K562 (cell line): ENCODE measurements at regions not wholly inside any gene's neighbourhood (a gene's known extent, or its start where the extent isn't known, plus 50 kb on each side); places are given as distances from the start of the nearest gene placed in this dataset.

Source experiments
- BRCA1 ChIP-seq, 2 experiments: fragments of 450-650 bp in 1 of 2; sonication (generic) in 1 of 2; formaldehyde crosslinking in 1 of 2; IDR thresholded peaks; 2 replicates each; pipeline versions ENCODE4 v1.5.0 to v1.6.1; 2017 to 2020; ENCODE audit warnings: mild to moderate bottlenecking in 1 of 2, missing genetic modification reagents in 1 of 2
- CEBPB ChIP-seq: fragments of 450-650 bp; IDR thresholded peaks from 2 replicates; pipeline ENCODE4 v1.6.1; 2016; ENCODE audit warnings: missing genetic modification characterization, missing compliant biosample characterization
- CREB3 ChIP-seq: fragments of 450-650 bp; conservative IDR thresholded peaks from 2 replicates; pipeline ENCODE4 v1.6.1; 2016; ENCODE audit warnings: missing genetic modification characterization, low read depth, mild to moderate bottlenecking, missing compliant biosample characterization, moderate library complexity
- E2F3 ChIP-seq: fragments of 250-450 bp; sonication (Bioruptor Pico); IDR thresholded peaks from 2 replicates; pipeline ENCODE4 v1.4.0; 2020; ENCODE audit warnings: mild to moderate bottlenecking
- EZH2 ChIP-seq: IDR thresholded peaks from 2 replicates; pipeline ENCODE4 v1.6.1; 2012; ENCODE audit warnings: low read depth, mild to moderate bottlenecking, inconsistent platforms, low read length, borderline replicate concordance
- FOXK2 ChIP-seq, 2 experiments: fragments of 450-650 bp; IDR thresholded peaks in 1 of 2; conservative IDR thresholded peaks in 1 of 2; 2 replicates each; pipeline ENCODE4 v1.6.1; 2016; ENCODE audit warnings: low read depth in 2 of 2, mild to moderate bottlenecking in 1 of 2
- FOXO4 ChIP-seq: fragments of 450-650 bp; formaldehyde crosslinking; IDR thresholded peaks from 2 replicates; pipeline ENCODE4 v1.4.0; 2020; ENCODE audit warnings: mild to moderate bottlenecking, moderate library complexity
- HEY1 ChIP-seq: fragments of 250-450 bp; sonication (Bioruptor Pico); IDR thresholded peaks from 2 replicates; pipeline ENCODE4 v1.5.0; 2020; ENCODE audit warnings: mild to moderate bottlenecking, moderate library complexity, borderline replicate concordance
- HOXB6 ChIP-seq: fragments of 250-450 bp; sonication (Bioruptor Pico); IDR thresholded peaks from 2 replicates; pipeline ENCODE4 v1.5.1; 2022; ENCODE audit warnings: mild to moderate bottlenecking, borderline replicate concordance
- LCOR ChIP-seq: sonication (generic); formaldehyde crosslinking; IDR thresholded peaks from 2 replicates; pipeline ENCODE4 v1.8.0; 2022; ENCODE audit warnings: mild to moderate bottlenecking, missing genetic modification reagents
- MBD1 ChIP-seq: fragments of 250-450 bp; sonication (Bioruptor Pico); IDR thresholded peaks from 2 replicates; pipeline ENCODE4 v1.8.0; 2022; ENCODE audit warnings: inconsistent platforms
- MXD1 ChIP-seq: fragments of 250-450 bp; sonication (Bioruptor Pico); IDR thresholded peaks from 2 replicates; pipeline ENCODE4 v1.8.0; 2021; ENCODE audit warnings: borderline replicate concordance, mild to moderate bottlenecking, moderate library complexity; ENCODE audit not compliant: poor library complexity, severe bottlenecking
- NFE2L1 ChIP-seq: fragments of 450-650 bp; IDR thresholded peaks from 2 replicates; pipeline ENCODE4 v1.6.1; 2016; ENCODE audit warnings: missing genetic modification characterization, low read depth, mild to moderate bottlenecking, missing compliant biosample characterization, moderate library complexity, borderline replicate concordance
- PCBP2 ChIP-seq: fragments of 200-400 bp; formaldehyde crosslinking; IDR thresholded peaks from 2 replicates; pipeline ENCODE4 v1.6.1; 2018; ENCODE audit warnings: low read length, low read depth, mild to moderate bottlenecking, moderate library complexity; ENCODE audit not compliant: poor library complexity, severe bottlenecking
- POLR2H ChIP-seq: IDR thresholded peaks from 2 replicates; pipeline ENCODE4 v1.6.1; 2016; ENCODE audit warnings: missing genetic modification characterization, low read depth, mild to moderate bottlenecking, control low read depth, missing compliant biosample characterization, moderate library complexity
- TRIM24 ChIP-seq, 2 experiments: fragments of 450-650 bp; IDR thresholded peaks; 2 replicates each; pipeline ENCODE4 v1.6.1; 2016
- ZBTB7A ChIP-seq: IDR thresholded peaks from 2 replicates; pipeline ENCODE4 v1.6.1; 2011; ENCODE audit warnings: low read depth, mild to moderate bottlenecking, low read length, moderate library complexity, borderline replicate concordance; ENCODE audit not compliant: control insufficient read depth
- ZNF140 ChIP-seq: fragments of 250-450 bp; sonication (Bioruptor Pico); IDR thresholded peaks from 2 replicates; pipeline ENCODE4 v1.8.0; 2021; ENCODE audit warnings: moderate library complexity, mild to moderate bottlenecking, inconsistent platforms
- ZNF197 ChIP-seq: fragments of 200-800 bp; sonication (Bioruptor generic); IDR thresholded peaks from 2 replicates; pipeline ENCODE4 v1.6.1; 2016; ENCODE audit warnings: low read depth, missing genetic modification characterization, missing compliant biosample characterization
- ZNF316 ChIP-seq: fragments of 450-650 bp; IDR thresholded peaks from 2 replicates; pipeline ENCODE4 v1.6.1; 2016
- ZNF408 ChIP-seq: fragments of 250-450 bp; sonication (Bioruptor Pico); IDR thresholded peaks from 2 replicates; pipeline ENCODE4 v1.4.0; 2020; ENCODE audit warnings: low read depth, mild to moderate bottlenecking, moderate library complexity
- ZNF511 ChIP-seq: sonication (generic); formaldehyde crosslinking; IDR thresholded peaks from 2 replicates; pipeline ENCODE4 v1.8.0; 2022; ENCODE audit warnings: mild to moderate bottlenecking, missing genetic modification reagents
- ZNF668 ChIP-seq: fragments of 250-450 bp; sonication (Bioruptor Pico); IDR thresholded peaks from 2 replicates; pipeline ENCODE4 v1.8.0; 2022; ENCODE audit warnings: mild to moderate bottlenecking, inconsistent platforms
- ZNF764 ChIP-seq: fragments of 250-450 bp; sonication (Bioruptor Pico); IDR thresholded peaks from 2 replicates; pipeline ENCODE4 v1.4.0; 2020; ENCODE audit warnings: low read depth, mild to moderate bottlenecking, moderate library complexity

- TF ChIP-seq TRIM24 (IDR thresholded peaks at IDR 0.05) = no peak
- TF ChIP-seq ZNF316 = no peak
- no peak for TF ChIP-seq ZNF140 (CRISPR knock-in tag)
- no peak for TF ChIP-seq ZNF764 (CRISPR knock-in tag)
- TF ChIP-seq EZH2 = no peak
- TF ChIP-seq PCBP2 = no peak
- TF ChIP-seq MXD1 (CRISPR knock-in tag) = no peak
- no peak for TF ChIP-seq LCOR (CRISPR knock-in tag)
- no peak for TF ChIP-seq ZNF511 (CRISPR knock-in tag)
- no peak for TF ChIP-seq BRCA1 (IDR thresholded peaks at IDR 0.05)
- TF ChIP-seq BRCA1 (CRISPR knock-in tag; IDR thresholded peaks at IDR 0.05) = no peak
- TF ChIP-seq CREB3 (tag) = no peak
- TF ChIP-seq HEY1 = no peak
- no peak for TF ChIP-seq NFE2L1 (tag)
- no peak for TF ChIP-seq MBD1 (CRISPR knock-in tag)
- TF ChIP-seq E2F3 = no peak
- TF ChIP-seq POLR2H (tag) = no peak
- no peak for TF ChIP-seq ZNF197 (CRISPR knock-in tag)
- no peak for TF ChIP-seq ZBTB7A
- no peak for TF ChIP-seq HOXB6 (CRISPR knock-in tag)
- no peak for TF ChIP-seq FOXK2 (conservative IDR thresholded peaks at IDR 0.05 in 1 of 2, IDR thresholded peaks at IDR 0.05 in 1 of 2; ENCODE audit: low read depth in 2 of 2)
- TF ChIP-seq ZNF408 = no peak
- TF ChIP-seq FOXO4 (CRISPR knock-in tag) = no peak
- TF ChIP-seq CEBPB (tag) = no peak
- no peak for TF ChIP-seq ZNF668
These were observed 164.0 kb downstream of the MINAR1 start (continued) for GRCh38 chr15:79595995-79596622.
